GM12872 (cell line): ENCODE measurements at regions not wholly inside any gene's neighbourhood (a gene's known extent, or its start where the extent isn't known, plus 50 kb on each side); places are given as distances from the start of the nearest gene placed in this dataset.

Source experiments
- TF ChIP-seq, protein P1 (sequence below): IDR thresholded peaks from 3 replicates; pipeline ENCODE4 v1.5.1; 2011; ENCODE audit warnings: low read depth, mild to moderate bottlenecking, low read length, moderate library complexity; ENCODE audit not compliant: insufficient read depth

- TF ChIP-seq, protein P1, sequence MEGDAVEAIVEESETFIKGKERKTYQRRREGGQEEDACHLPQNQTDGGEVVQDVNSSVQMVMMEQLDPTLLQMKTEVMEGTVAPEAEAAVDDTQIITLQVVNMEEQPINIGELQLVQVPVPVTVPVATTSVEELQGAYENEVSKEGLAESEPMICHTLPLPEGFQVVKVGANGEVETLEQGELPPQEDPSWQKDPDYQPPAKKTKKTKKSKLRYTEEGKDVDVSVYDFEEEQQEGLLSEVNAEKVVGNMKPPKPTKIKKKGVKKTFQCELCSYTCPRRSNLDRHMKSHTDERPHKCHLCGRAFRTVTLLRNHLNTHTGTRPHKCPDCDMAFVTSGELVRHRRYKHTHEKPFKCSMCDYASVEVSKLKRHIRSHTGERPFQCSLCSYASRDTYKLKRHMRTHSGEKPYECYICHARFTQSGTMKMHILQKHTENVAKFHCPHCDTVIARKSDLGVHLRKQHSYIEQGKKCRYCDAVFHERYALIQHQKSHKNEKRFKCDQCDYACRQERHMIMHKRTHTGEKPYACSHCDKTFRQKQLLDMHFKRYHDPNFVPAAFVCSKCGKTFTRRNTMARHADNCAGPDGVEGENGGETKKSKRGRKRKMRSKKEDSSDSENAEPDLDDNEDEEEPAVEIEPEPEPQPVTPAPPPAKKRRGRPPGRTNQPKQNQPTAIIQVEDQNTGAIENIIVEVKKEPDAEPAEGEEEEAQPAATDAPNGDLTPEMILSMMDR: no peak
Observed at GRCh38 chr18:53935803-53936202, 288.7 kb downstream of the MBD2 start.

DNA sequence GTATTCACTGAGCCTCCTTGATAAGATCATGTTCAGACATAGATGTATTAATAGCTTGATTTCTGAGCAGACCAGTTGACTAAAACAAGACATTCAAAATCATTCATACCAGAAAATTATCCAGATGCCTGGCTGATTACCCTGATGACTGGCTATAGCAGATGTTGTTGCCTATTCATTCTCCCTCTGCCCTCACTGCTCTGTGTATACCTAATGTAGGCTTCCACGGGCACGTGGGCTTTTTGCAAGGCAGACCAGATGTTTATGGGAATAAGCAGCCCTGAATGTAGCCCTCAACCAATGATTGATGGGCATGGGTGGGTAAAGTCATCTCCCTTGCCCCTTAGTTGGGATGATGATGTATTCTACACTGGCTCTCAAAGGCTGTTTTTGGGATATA lies 289.1 kb downstream of the MBD2 start:
- TF ChIP-seq, protein P1: no peak

DNA sequence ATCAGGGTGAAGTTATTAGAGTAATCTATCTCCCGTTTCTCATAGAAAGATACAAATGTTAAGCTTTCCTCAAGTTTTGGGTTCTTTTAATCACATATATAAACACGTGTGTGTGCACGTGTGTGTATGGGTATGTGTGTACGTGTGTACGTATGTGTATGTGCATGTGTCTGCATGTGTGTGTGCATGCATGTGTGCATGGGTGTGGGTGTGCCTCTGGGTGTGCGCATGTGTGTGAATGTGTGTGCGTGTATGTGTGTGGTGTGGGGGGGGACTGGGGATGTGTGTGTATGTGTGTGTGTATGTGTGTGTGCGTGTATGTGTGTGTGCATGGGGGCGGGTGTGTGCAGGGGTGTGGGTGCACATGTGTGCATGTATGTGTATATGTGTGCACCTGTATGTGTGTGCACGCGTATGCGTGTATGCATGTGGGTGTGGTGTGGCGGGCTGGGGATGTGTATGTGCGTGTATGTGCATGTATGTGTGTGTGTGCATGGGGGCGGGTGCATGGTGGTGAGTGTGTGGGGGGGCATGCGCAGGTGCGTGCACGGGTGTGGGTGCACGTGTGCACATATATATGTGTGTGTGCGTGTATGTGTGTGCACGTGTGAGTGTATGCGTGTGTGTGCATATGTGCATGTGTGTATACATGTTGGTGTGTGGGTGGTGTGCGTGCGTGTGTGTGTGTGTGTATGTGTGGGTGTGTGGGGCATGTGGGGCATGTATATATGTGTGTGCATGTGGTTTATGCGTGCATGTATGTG lies 304.0 kb downstream of the MBD2 start:
- TF ChIP-seq, protein P1: no peak

- TF ChIP-seq, protein P1: no peak
Observed at GRCh38 chr18:53918091-53918490, 306.4 kb downstream of the MBD2 start.

DNA sequence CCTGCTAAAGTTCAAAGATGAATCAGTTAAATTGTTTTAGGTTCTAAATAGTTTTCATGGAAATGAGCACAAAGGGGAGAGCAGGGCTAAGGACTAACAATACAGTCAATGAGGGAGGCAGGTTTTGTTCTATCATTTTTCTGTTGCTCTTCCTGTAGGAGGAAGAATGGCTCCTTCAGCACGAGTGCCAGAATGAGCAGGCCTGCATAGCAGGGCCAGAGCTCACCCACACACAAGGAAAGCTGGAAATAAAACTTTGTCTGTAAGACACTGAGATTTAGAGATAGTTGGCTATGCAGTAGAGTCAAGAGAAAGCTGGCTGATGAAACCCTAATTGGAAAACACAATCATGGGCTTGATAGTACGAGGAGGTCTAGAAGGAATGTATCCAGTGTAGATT lies 313.3 kb downstream of the MBD2 start:
- TF ChIP-seq, protein P1: no peak

DNA sequence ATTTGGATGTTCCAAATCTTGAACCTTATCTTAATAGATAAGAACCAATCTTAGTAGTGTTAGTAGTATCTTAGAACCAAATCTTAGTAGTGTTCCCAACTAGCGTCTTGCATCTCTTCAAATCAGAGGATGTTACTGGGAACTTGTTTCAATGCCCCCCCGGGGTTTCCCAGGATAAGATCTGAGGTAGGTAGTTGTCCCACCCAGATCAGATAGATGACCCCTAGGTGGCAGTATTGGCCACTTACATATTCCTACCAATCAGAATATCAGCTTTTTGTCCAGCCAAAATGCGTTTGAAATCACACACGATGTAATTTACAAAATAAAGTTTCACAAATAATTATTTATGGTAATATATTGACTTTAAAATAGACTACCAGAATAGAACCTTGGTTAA lies 314.8 kb downstream of the MBD2 start:
- TF ChIP-seq, protein P1: peak; percentile 54

DNA sequence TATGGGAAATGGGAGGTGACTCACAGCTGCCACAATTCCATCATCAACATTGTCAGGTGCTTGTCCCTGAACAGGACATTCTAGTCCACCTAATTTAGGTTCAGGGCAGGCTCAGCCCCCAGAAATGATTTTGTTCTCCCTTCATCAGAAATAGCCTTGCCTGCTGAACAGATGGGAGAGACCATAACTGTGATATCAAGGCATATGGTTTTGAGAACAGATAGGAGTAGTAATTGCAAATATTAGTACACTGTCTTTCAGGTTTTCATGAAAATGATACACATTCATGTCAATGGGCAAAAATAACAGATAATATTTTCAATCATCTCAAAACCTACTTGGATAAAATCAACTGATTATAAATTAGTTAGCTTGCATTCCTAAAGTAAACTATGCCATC lies 316.5 kb downstream of the MBD2 start:
- TF ChIP-seq, protein P1: no peak
